HG02840 (cell line): ENCODE measurements at regions not wholly inside any gene's neighbourhood (a gene's known extent, or its start where the extent isn't known, plus 50 kb on each side); places are given as distances from the start of the nearest gene placed in this dataset.

Source experiments
- ATAC-seq: cut with Tn5 transposase; IDR thresholded peaks from one replicate; pipeline ENCODE4 v1.9.1; 2021; ENCODE audit warnings: mild to moderate bottlenecking, moderate library complexity, moderate number of reproducible peaks; ENCODE audit not compliant: unreplicated experiment, low FRiP score

GRCh38 chr18:27239669-27240068 lies 54.6 kb upstream of the CHST9 start:
- ATAC-seq: no peak

DNA sequence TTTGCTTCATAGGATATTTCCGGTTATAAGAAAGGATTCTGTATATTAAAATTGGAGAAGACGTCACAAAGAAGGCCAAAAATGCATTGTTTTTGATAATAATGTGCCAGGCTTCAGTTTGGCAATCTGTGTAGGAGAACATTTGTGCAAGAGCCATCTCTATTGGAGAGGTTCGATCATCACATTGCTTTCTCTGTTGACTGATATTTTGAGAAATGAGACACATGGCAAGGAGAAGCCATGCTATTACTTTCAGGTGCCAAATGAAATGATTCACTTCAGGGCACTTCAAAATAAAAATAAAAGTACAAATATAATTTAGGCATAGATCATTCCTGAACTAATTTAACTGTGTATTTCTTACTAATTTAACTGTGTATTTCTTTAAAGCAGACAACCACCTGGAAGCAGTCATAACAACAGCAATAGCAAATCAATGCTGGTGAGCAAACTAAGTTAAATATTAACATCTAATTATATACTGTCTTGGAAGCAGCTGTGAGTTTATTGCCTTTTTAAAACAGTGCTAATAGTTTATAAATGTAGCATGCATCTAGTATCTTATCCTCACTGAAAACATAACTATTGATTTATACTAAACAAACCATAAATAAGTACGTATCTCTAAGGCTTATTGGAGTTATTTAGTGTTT lies 50.2 kb upstream of the CHST9 start:
- no peak for ATAC-seq
